Nephron progenitor cell (in vitro differentiated cells): ENCODE measurements at regions not wholly inside any gene's neighbourhood (a gene's known extent, or its start where the extent isn't known, plus 50 kb on each side); places are given as distances from the start of the nearest gene placed in this dataset.

Source experiments
- DNase-seq: peaks from one replicate; pipeline ENCODE4 v3.0.0; 2021
- H3K27ac Mint-ChIP-seq: 2 replicates; pipeline ENCODE4 v1.8.0; 2021; ENCODE audit warnings: mild to moderate bottlenecking, moderate library complexity, mixed read lengths
- H3K27me3 Mint-ChIP-seq: 2 replicates; pipeline ENCODE4 v1.8.0; 2021; ENCODE audit warnings: mild to moderate bottlenecking, low read depth, mixed read lengths; ENCODE audit not compliant: poor library complexity
- H3K36me3 Mint-ChIP-seq: 2 replicates; pipeline ENCODE4 v1.8.0; 2021; ENCODE audit warnings: low read depth, mixed read lengths
- H3K4me1 Mint-ChIP-seq: 2 replicates; pipeline ENCODE4 v1.8.0; 2021; ENCODE audit warnings: mixed read lengths
- H3K4me3 Mint-ChIP-seq: 2 replicates; pipeline ENCODE4 v1.8.0; 2021; ENCODE audit warnings: mild to moderate bottlenecking, moderate library complexity, mixed read lengths
- H3K9me3 Mint-ChIP-seq: 2 replicates; pipeline ENCODE4 v1.8.0; 2021; ENCODE audit warnings: mild to moderate bottlenecking, moderate library complexity, mixed read lengths
- CTCF ChIP-seq: fragments of 200-600 bp; sonication (generic); IDR thresholded peaks from 2 replicates; pipeline ENCODE4 v1.5.0; 2021; ENCODE audit warnings: antibody characterized with exemption

DNA sequence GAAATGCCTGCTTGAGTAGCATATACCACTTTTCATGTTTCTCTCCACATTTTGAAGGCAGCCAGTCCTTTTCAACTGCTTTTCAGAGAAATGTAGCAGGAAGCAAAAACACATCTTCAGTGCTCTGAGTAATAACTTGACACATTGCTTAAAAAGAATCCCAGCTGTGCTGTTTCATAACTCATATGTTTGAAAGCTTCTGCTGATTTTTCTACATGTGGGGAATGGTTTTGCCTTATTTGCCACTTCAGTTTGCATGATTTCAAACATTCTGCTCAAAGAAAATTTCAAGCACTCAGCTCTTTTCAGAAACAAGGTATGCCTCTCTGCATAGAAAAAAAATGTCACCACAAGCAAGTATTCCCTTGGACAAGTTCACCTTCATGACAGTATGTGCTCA, 732.8 kb downstream of the POM121L12 start:
- peaks cover 3% of the 10 kb centered on the region for H3K27me3 Mint-ChIP-seq
- no peaks in the 10 kb centered on the region for H3K36me3 Mint-ChIP-seq
- H3K27ac Mint-ChIP-seq, result no peak overlapping the region
- no peaks in the 10 kb centered on the region for H3K4me1 Mint-ChIP-seq
- no peak overlapping the region for H3K4me3 Mint-ChIP-seq
- no peak for DNase-seq
- TF ChIP-seq CTCF, result no peak
- H3K9me3 Mint-ChIP-seq, result peaks cover 6% of the 10 kb centered on the region

- H3K36me3 Mint-ChIP-seq, result no peaks in the 10 kb centered on the region
- H3K4me1 Mint-ChIP-seq, result no peaks in the 10 kb centered on the region
- H3K9me3 Mint-ChIP-seq, result no peaks in the 10 kb centered on the region
- no peaks in the 10 kb centered on the region for H3K27me3 Mint-ChIP-seq
- H3K27ac Mint-ChIP-seq, result no peak overlapping the region
- no peak for DNase-seq
- TF ChIP-seq CTCF, result no peak
- no peak overlapping the region for H3K4me3 Mint-ChIP-seq
These were observed 736.3 kb downstream of the POM121L12 start for GRCh38 chr7:53771701-53772100.

GRCh38 chr7:53776323-53776722, 740.9 kb downstream of the POM121L12 start:
- no peak for DNase-seq
- Mint-ChIP-seq H3K4me3 (no peak overlapping the region), H3K36me3 (no peaks in the 10 kb centered on the region), H3K27ac (no peak overlapping the region), H3K9me3 (no peaks in the 10 kb centered on the region), H3K27me3 (no peaks in the 10 kb centered on the region), H3K4me1 (no peaks in the 10 kb centered on the region)
- no peak for TF ChIP-seq CTCF

GRCh38 chr7:53789741-53790140, 752.4 kb upstream of the VSTM2A start:
- no peaks in the 10 kb centered on the region for H3K9me3 Mint-ChIP-seq
- TF ChIP-seq CTCF, result no peak
- H3K4me1 Mint-ChIP-seq, result no peaks in the 10 kb centered on the region
- H3K27me3 Mint-ChIP-seq, result peaks cover 4% of the 10 kb centered on the region
- no peaks in the 10 kb centered on the region for H3K36me3 Mint-ChIP-seq
- no peak for DNase-seq
- no peak overlapping the region for H3K4me3 Mint-ChIP-seq
- no peak overlapping the region for H3K27ac Mint-ChIP-seq

- peaks cover 4% of the 10 kb centered on the region for H3K27me3 Mint-ChIP-seq
- H3K9me3 Mint-ChIP-seq, result no peaks in the 10 kb centered on the region
- TF ChIP-seq CTCF, result no peak
- no peak for DNase-seq
- H3K4me1 Mint-ChIP-seq, result no peaks in the 10 kb centered on the region
- H3K27ac Mint-ChIP-seq, result no peak overlapping the region
- H3K36me3 Mint-ChIP-seq, result no peaks in the 10 kb centered on the region
- no peak overlapping the region for H3K4me3 Mint-ChIP-seq
These were observed 747.4 kb upstream of the VSTM2A start for GRCh38 chr7:53794816-53795215.

DNA sequence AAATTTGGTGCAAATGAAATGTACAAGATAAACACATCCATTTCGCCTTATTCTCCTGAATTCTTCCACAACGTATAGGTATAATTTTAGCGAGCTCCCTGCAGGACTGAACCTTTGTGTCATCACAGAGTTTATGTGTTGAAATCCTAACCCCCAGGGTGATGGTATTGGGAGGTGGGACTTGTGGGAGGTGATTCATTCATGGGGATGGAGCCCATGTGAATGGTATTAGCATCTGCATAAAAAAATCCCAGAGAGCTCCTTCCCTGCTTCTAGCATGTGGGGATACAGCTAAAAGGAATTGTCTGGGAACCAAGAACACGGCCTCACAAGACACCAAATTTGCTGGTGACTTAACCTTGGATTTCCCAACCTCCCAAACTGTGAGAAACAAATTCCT, 741.4 kb upstream of the VSTM2A start:
- Mint-ChIP-seq H3K4me3 (no peak overlapping the region), H3K4me1 (no peaks in the 10 kb centered on the region), H3K9me3 (no peaks in the 10 kb centered on the region), H3K36me3 (no peaks in the 10 kb centered on the region), H3K27me3 (peaks cover 4% of the 10 kb centered on the region), H3K27ac (no peak overlapping the region)
- TF ChIP-seq CTCF, result no peak
- DNase-seq, result no peak
